ENCODE measurements at regions not wholly inside any gene's neighbourhood (a gene's known extent, or its start where the extent isn't known, plus 50 kb on each side); places are given as distances from the start of the nearest gene placed in this dataset.

- DNase-seq (ENCODE audit: low read depth, low spot score), result no peak
Observed at GRCh38 chr4:132839070-132839469, 310.0 kb upstream of the PCDH10 start.

- DNase-seq (ENCODE audit: low read depth, low spot score), result no peak
Observed at GRCh38 chr4:132859929-132860328, 289.2 kb upstream of the PCDH10 start.

- no peak for DNase-seq (ENCODE audit: low read depth, low spot score)
Observed at GRCh38 chr4:132860976-132861375, 288.1 kb upstream of the PCDH10 start.

- no peak for DNase-seq (ENCODE audit: low read depth, low spot score)
Observed at GRCh38 chr4:132863619-132864018, 285.5 kb upstream of the PCDH10 start.

- no peak for DNase-seq (ENCODE audit: low read depth, low spot score)
Observed at GRCh38 chr4:132865458-132865857, 283.6 kb upstream of the PCDH10 start.

GRCh38 chr4:132865922-132866321, 283.2 kb upstream of the PCDH10 start:
- no peak for DNase-seq (ENCODE audit: low read depth, low spot score)

- DNase-seq (ENCODE audit: low read depth, low spot score), result no peak
Observed at GRCh38 chr4:132866616-132867015, 282.5 kb upstream of the PCDH10 start.

- DNase-seq (ENCODE audit: low read depth, low spot score), result no peak
Observed at GRCh38 chr4:132893787-132894186, 255.3 kb upstream of the PCDH10 start.

GRCh38 chr4:132901224-132901623, 247.9 kb upstream of the PCDH10 start:
- no peak for DNase-seq (ENCODE audit: low read depth, low spot score)

- DNase-seq (ENCODE audit: low read depth, low spot score), result no peak
Observed at GRCh38 chr4:132910229-132910748, 238.8 kb upstream of the PCDH10 start.

GRCh38 chr4:132918096-132918495, 231.0 kb upstream of the PCDH10 start:
- DNase-seq (ENCODE audit: low read depth, low spot score), result no peak

- DNase-seq (ENCODE audit: low read depth, low spot score), result no peak
Observed at GRCh38 chr4:132923516-132923915, 225.6 kb upstream of the PCDH10 start.

GRCh38 chr4:132934911-132935310, 214.2 kb upstream of the PCDH10 start:
- no peak for DNase-seq (ENCODE audit: low read depth, low spot score)

- no peak for DNase-seq (ENCODE audit: low read depth, low spot score)
Observed at GRCh38 chr4:132955146-132955545, 193.9 kb upstream of the PCDH10 start.

- DNase-seq (ENCODE audit: low read depth, low spot score), result no peak
Observed at GRCh38 chr4:132956962-132957361, 192.1 kb upstream of the PCDH10 start.

GRCh38 chr4:132958457-132959263, 190.4 kb upstream of the PCDH10 start:
- no peak for DNase-seq (ENCODE audit: low read depth, low spot score)

GRCh38 chr4:132981611-132982010, 167.5 kb upstream of the PCDH10 start:
- DNase-seq (ENCODE audit: low read depth, low spot score), result no peak

- DNase-seq (ENCODE audit: low read depth, low spot score), result no peak
Observed at GRCh38 chr4:132982151-132982550, 166.9 kb upstream of the PCDH10 start.

- DNase-seq (ENCODE audit: low read depth, low spot score), result no peak
Observed at GRCh38 chr4:132991111-132991510, 158.0 kb upstream of the PCDH10 start.

- no peak for DNase-seq (ENCODE audit: low read depth, low spot score)
Observed at GRCh38 chr4:132992686-132993085, 156.4 kb upstream of the PCDH10 start.

- no peak for DNase-seq (ENCODE audit: low read depth, low spot score)
Observed at GRCh38 chr4:132998585-132999230, 150.4 kb upstream of the PCDH10 start.

- no peak for DNase-seq (ENCODE audit: low read depth, low spot score)
Observed at GRCh38 chr4:133000012-133000411, 149.1 kb upstream of the PCDH10 start.

- no peak for DNase-seq (ENCODE audit: low read depth, low spot score)
Observed at GRCh38 chr4:133003169-133003568, 145.9 kb upstream of the PCDH10 start.
